IMR-90 (cell line): ENCODE measurements at regions not wholly inside any gene's neighbourhood (a gene's known extent, or its start where the extent isn't known, plus 50 kb on each side); places are given as distances from the start of the nearest gene placed in this dataset.

Source experiments
- ATAC-seq: fragments of 200-7000 bp; cut with Tn5 transposase; 2 replicates; pipeline ENCODE4 v1.9.1; 2020; ENCODE audit warnings: low read depth, mild to moderate bottlenecking, moderate library complexity
- BruUV-seq: library from RNA; stranded (reverse); fragments of 400-500 nt; replicated peaks from 2 replicates; lab custom pipeline; 2021; lab: Mats Ljungman, UMichigan
- CTCF ChIA-PET: fragments of 300-600 bp; formaldehyde crosslinking; extraction: SDS; loops from one replicate; lab custom pipeline; 2021; ENCODE audit warnings: antibody characterized with exemption; lab: Yijun Ruan, JAX
- POLR2A ChIA-PET: fragments of 300-600 bp; sonication (Branson Sonifier 250); formaldehyde crosslinking; loops from one replicate; lab custom pipeline; 2022; ENCODE audit warnings: antibody characterized with exemption; ENCODE audit not compliant: unreplicated experiment; lab: Charles Lee
- DNase-seq: peaks from one replicate; pipeline ENCODE4 v3.0.0; 2013
- H2AFZ ChIP-seq: replicated peaks from 2 replicates; pipeline ENCODE3; 2013; ENCODE audit warnings: low read length, mild to moderate bottlenecking; ENCODE audit not compliant: poor library complexity
- H2AK5ac ChIP-seq: 2 replicates; pipeline ENCODE4 v1.6.1; 2013; ENCODE audit warnings: low read depth, low read length, inconsistent platforms
- H2AK9ac ChIP-seq: replicated peaks from 2 replicates; pipeline ENCODE3; 2013; ENCODE audit warnings: mild to moderate bottlenecking, low read depth, low read length, moderate library complexity; ENCODE audit not compliant: poor library complexity
- H2BK120ac ChIP-seq: 2 replicates; pipeline ENCODE4 v1.6.1; 2013; ENCODE audit warnings: low read depth, low read length, inconsistent platforms
- H2BK15ac ChIP-seq: 3 replicates; pipeline ENCODE4 v1.6.1; 2013; ENCODE audit warnings: low read depth, low read length, inconsistent platforms
- H2BK20ac ChIP-seq: 2 replicates; pipeline ENCODE4 v1.6.1; 2013; ENCODE audit warnings: low read depth, mild to moderate bottlenecking, inconsistent platforms, low read length, moderate library complexity
- H2BK5ac ChIP-seq: 2 replicates; pipeline ENCODE4 v1.6.1; 2013; ENCODE audit warnings: mild to moderate bottlenecking, low read depth, low read length, inconsistent platforms; ENCODE audit not compliant: poor library complexity, severe bottlenecking
- H3K14ac ChIP-seq: replicated peaks from 2 replicates; pipeline ENCODE4 v1.6.1; 2013; ENCODE audit warnings: low read depth, low read length, inconsistent platforms
- H3K18ac ChIP-seq: 2 replicates; pipeline ENCODE4 v1.6.1; 2013; ENCODE audit warnings: low read depth, low read length, control low read depth
- H3K23ac ChIP-seq: 2 replicates; pipeline ENCODE4 v1.6.1; 2013; ENCODE audit warnings: low read depth, low read length, inconsistent platforms
- H3K27ac ChIP-seq: 2 replicates; pipeline ENCODE4 v1.5.1; 2013; ENCODE audit warnings: mild to moderate bottlenecking, control low read depth, low read length; ENCODE audit not compliant: insufficient read depth
- H3K27me3 ChIP-seq: 2 replicates; pipeline ENCODE4 v1.6.1; 2013; ENCODE audit warnings: low read length; ENCODE audit not compliant: control insufficient read depth, insufficient read depth
- H3K36me3 ChIP-seq: 2 replicates; pipeline ENCODE4 v1.6.1; 2013; ENCODE audit warnings: low read length, mixed read lengths; ENCODE audit not compliant: control insufficient read depth, insufficient read depth
- H3K4ac ChIP-seq: 2 replicates; pipeline ENCODE4 v1.6.1; 2013; ENCODE audit warnings: low read depth, low read length, inconsistent platforms
- H3K4me1 ChIP-seq: 2 replicates; pipeline ENCODE4 v1.6.1; 2013; ENCODE audit warnings: low read length, mixed read lengths; ENCODE audit not compliant: control insufficient read depth, insufficient read depth
- H3K4me2 ChIP-seq: 2 replicates; pipeline ENCODE4 v1.6.1; 2013; ENCODE audit warnings: low read depth, mild to moderate bottlenecking, control low read depth, low read length, moderate library complexity
- H3K4me3 ChIP-seq: 2 replicates; pipeline ENCODE4 v1.5.1; 2013; ENCODE audit warnings: low read depth, mild to moderate bottlenecking, control low read depth, low read length, moderate library complexity; ENCODE audit not compliant: insufficient read depth
- H3K56ac ChIP-seq: 2 replicates; pipeline ENCODE4 v1.6.1; 2013; ENCODE audit warnings: low read length, inconsistent platforms; ENCODE audit not compliant: insufficient read depth; ENCODE audit errors: extremely low read depth
- H3K79me1 ChIP-seq, 2 experiments: 2 replicates each; pipeline ENCODE4 v1.6.1; 2013; ENCODE audit warnings: low read length in 2 of 2, inconsistent platforms in 1 of 2, low read depth in 1 of 2
- H3K9ac ChIP-seq: 2 replicates; pipeline ENCODE4 v1.6.1; 2013; ENCODE audit warnings: low read depth, low read length, control low read depth
- H3K9me1 ChIP-seq: 2 replicates; pipeline ENCODE4 v1.6.1; 2013; ENCODE audit warnings: low read length, inconsistent platforms; ENCODE audit not compliant: insufficient read depth
- H3K9me3 ChIP-seq: 2 replicates; pipeline ENCODE4 v1.6.1; 2013; ENCODE audit warnings: low read length; ENCODE audit not compliant: control insufficient read depth, insufficient read depth
- H4K20me1 ChIP-seq: 2 replicates; pipeline ENCODE4 v1.6.1; 2013; ENCODE audit warnings: low read length, inconsistent platforms; ENCODE audit not compliant: insufficient read depth
- H4K5ac ChIP-seq: 2 replicates; pipeline ENCODE4 v1.6.1; 2013; ENCODE audit warnings: mild to moderate bottlenecking, low read depth, low read length, control low read depth
- H4K8ac ChIP-seq, 2 experiments: 2 replicates each; pipeline ENCODE4 v1.6.1; 2013; ENCODE audit warnings: low read depth in 2 of 2, low read length in 2 of 2, control low read depth in 1 of 2, inconsistent platforms in 1 of 2
- H4K91ac ChIP-seq: 2 replicates; pipeline ENCODE4 v1.6.1; 2013; ENCODE audit warnings: low read depth, low read length, inconsistent platforms; ENCODE audit not compliant: insufficient read depth
- BHLHE40 ChIP-seq: fragments of 150-350 bp; IDR thresholded peaks from 2 replicates; pipeline ENCODE4 v1.6.1; 2016; ENCODE audit warnings: mild to moderate bottlenecking, low read depth, low read length
- CEBPB ChIP-seq: IDR thresholded peaks from 2 replicates; pipeline ENCODE4 v1.6.1; 2012; ENCODE audit warnings: low read depth, low read length, improper control_type of control experiment
- CHD1 ChIP-seq: IDR thresholded peaks from 2 replicates; pipeline ENCODE4 v1.6.1; 2012; ENCODE audit warnings: low read depth, low read length, improper control_type of control experiment
- FOS ChIP-seq: fragments of 150-350 bp; IDR thresholded peaks from 2 replicates; pipeline ENCODE4 v1.6.1; 2016; ENCODE audit warnings: low read depth, low read length
- MAFK ChIP-seq: IDR thresholded peaks from 2 replicates; pipeline ENCODE4 v1.6.1; 2012; ENCODE audit warnings: low read depth, low read length, improper control_type of control experiment
- MAZ ChIP-seq: IDR thresholded peaks from 2 replicates; pipeline ENCODE4 v1.6.1; 2012; ENCODE audit warnings: low read depth, mild to moderate bottlenecking, low read length, improper control_type of control experiment, moderate library complexity, borderline replicate concordance
- MXI1 ChIP-seq: IDR thresholded peaks from 2 replicates; pipeline ENCODE4 v1.6.1; 2012; ENCODE audit warnings: low read depth, mild to moderate bottlenecking, low read length, moderate library complexity, borderline replicate concordance
- NFE2L2 ChIP-seq: fragments of 150-350 bp; IDR thresholded peaks from 2 replicates; pipeline ENCODE4 v1.6.1; 2016; ENCODE audit warnings: low read depth, mild to moderate bottlenecking, low read length
- POLR2A ChIP-seq: IDR thresholded peaks from 2 replicates; pipeline ENCODE4 v1.6.1; 2012; ENCODE audit warnings: mild to moderate bottlenecking, low read depth, low read length
- RAD21 ChIP-seq: IDR thresholded peaks from 2 replicates; pipeline ENCODE4 v1.6.1; 2012; ENCODE audit warnings: low read length, improper control_type of control experiment
- RCOR1 ChIP-seq: IDR thresholded peaks from 2 replicates; pipeline ENCODE4 v1.6.1; 2012; ENCODE audit warnings: mild to moderate bottlenecking, low read length, improper control_type of control experiment; ENCODE audit not compliant: insufficient replicate concordance
- RFX5 ChIP-seq: IDR thresholded peaks from 2 replicates; pipeline ENCODE4 v1.8.0; 2012; ENCODE audit warnings: low read depth, mild to moderate bottlenecking, low read length, moderate library complexity
- SMC3 ChIP-seq: fragments of 150-350 bp; IDR thresholded peaks from 2 replicates; pipeline ENCODE4 v1.6.1; 2016; ENCODE audit warnings: low read depth, mild to moderate bottlenecking, antibody characterized with exemption, low read length, moderate library complexity
- dilution Hi-C: fragments of 300-500 bp; cut with HindIII; formaldehyde crosslinking; loops from one replicate; pipeline ENCODE4 v1.14.3; 2018; ENCODE audit warnings: low sequenced_read_pairs; ENCODE audit not compliant: unreplicated experiment
- in situ Hi-C: fragments of 300-500 bp; cut with MboI; formaldehyde crosslinking; loops from 3 replicates; pipeline ENCODE4 v1.14.3; 2019; ENCODE audit warnings: low sequenced_read_pairs, inconsistent platforms, mixed read lengths
- intact Hi-C: fragments of 100-400 bp; cut with micrococcal nuclease; formaldehyde crosslinking; loops from 2 replicates; pipeline ENCODE4 v1.10.0; 2022
- TF ChIP-seq, protein P1 (sequence below): fragments of 150-350 bp; IDR thresholded peaks from 2 replicates; pipeline ENCODE4 v1.6.1; 2016; ENCODE audit warnings: low read depth, mild to moderate bottlenecking, low read length, moderate library complexity, borderline replicate concordance
- TF ChIP-seq, protein P2 (sequence below): conservative IDR thresholded peaks from 2 replicates; pipeline ENCODE4 v1.5.1; 2012; ENCODE audit warnings: mild to moderate bottlenecking, low read depth, low read length, improper control_type of control experiment
- TF ChIP-seq, protein P3 (sequence below): fragments of 150-350 bp; IDR thresholded peaks from 2 replicates; pipeline ENCODE4 v1.6.1; 2017; ENCODE audit warnings: mild to moderate bottlenecking, antibody characterized with exemption, low read length, low read depth

DNA sequence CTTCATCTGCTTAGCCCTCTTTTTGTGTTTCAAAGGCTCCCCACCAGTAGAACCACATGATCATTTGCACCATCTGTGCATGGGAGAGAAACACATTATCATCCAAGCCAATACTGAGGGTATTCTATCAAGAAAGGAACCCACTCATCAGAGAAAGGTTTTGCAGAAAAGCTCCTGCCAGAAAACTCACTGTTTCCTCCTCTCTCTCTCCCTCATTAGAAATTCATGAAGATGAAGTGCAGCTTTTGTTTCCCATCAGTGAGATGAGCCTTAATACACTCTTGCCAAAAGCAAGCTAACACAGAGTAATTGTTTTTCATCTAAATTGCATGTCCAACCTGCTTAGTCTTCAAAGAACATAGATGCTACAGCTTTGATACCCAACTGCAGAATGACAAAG is 142.4 kb upstream of the GRAMD2B start:
- H3K4me2 ChIP-seq = no peak overlapping the region
- no peaks in the 10 kb centered on the region for H3K9me1 ChIP-seq
- no peak overlapping the region for H2BK120ac ChIP-seq
- no peak overlapping the region for H3K14ac ChIP-seq
- ChIA-PET POLR2A (no interaction called here), CTCF (no interaction called here)
- no peak overlapping the region for H2BK15ac ChIP-seq
- TF ChIP-seq CEBPB (no peak), NFE2L2 (no peak), MXI1 (no peak), RFX5 (no peak), RAD21 (no peak), MAZ (no peak), MAFK (no peak), BHLHE40 (no peak), SMC3 (no peak), FOS (no peak), RCOR1 (no peak), CHD1 (no peak), POLR2A (no peak)
- TF ChIP-seq, protein P1, sequence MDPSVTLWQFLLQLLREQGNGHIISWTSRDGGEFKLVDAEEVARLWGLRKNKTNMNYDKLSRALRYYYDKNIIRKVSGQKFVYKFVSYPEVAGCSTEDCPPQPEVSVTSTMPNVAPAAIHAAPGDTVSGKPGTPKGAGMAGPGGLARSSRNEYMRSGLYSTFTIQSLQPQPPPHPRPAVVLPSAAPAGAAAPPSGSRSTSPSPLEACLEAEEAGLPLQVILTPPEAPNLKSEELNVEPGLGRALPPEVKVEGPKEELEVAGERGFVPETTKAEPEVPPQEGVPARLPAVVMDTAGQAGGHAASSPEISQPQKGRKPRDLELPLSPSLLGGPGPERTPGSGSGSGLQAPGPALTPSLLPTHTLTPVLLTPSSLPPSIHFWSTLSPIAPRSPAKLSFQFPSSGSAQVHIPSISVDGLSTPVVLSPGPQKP = no peak
- TF ChIP-seq, protein P2, sequence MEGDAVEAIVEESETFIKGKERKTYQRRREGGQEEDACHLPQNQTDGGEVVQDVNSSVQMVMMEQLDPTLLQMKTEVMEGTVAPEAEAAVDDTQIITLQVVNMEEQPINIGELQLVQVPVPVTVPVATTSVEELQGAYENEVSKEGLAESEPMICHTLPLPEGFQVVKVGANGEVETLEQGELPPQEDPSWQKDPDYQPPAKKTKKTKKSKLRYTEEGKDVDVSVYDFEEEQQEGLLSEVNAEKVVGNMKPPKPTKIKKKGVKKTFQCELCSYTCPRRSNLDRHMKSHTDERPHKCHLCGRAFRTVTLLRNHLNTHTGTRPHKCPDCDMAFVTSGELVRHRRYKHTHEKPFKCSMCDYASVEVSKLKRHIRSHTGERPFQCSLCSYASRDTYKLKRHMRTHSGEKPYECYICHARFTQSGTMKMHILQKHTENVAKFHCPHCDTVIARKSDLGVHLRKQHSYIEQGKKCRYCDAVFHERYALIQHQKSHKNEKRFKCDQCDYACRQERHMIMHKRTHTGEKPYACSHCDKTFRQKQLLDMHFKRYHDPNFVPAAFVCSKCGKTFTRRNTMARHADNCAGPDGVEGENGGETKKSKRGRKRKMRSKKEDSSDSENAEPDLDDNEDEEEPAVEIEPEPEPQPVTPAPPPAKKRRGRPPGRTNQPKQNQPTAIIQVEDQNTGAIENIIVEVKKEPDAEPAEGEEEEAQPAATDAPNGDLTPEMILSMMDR = no peak
- TF ChIP-seq, protein P3, sequence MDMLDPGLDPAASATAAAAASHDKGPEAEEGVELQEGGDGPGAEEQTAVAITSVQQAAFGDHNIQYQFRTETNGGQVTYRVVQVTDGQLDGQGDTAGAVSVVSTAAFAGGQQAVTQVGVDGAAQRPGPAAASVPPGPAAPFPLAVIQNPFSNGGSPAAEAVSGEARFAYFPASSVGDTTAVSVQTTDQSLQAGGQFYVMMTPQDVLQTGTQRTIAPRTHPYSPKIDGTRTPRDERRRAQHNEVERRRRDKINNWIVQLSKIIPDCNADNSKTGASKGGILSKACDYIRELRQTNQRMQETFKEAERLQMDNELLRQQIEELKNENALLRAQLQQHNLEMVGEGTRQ = no peak
- no TSS peak for BruUV-seq
- H3K18ac ChIP-seq = no peak overlapping the region
- no peak overlapping the region for H4K5ac ChIP-seq
- H3K9me3 ChIP-seq = no peaks in the 10 kb centered on the region
- no peaks in the 10 kb centered on the region for H3K36me3 ChIP-seq
- no peaks in the 10 kb centered on the region for H4K20me1 ChIP-seq
- intact Hi-C loops = no loop called here
- no peaks in the 10 kb centered on the region for H3K4me1 ChIP-seq
- no peak overlapping the region for H3K27ac ChIP-seq
- no peak for DNase-seq
- ATAC-seq = no peak
- no peak overlapping the region for H2AK9ac ChIP-seq
- H3K9ac ChIP-seq = no peak overlapping the region
- dilution Hi-C loops = no loop called here
- no peak overlapping the region for H2BK20ac ChIP-seq
- no peak overlapping the region for H4K91ac ChIP-seq
- no peaks in the 10 kb centered on the region for H3K79me1 ChIP-seq
- in situ Hi-C loops = no loop called here
- H3K4ac ChIP-seq = no peak overlapping the region
- H3K4me3 ChIP-seq = no peak overlapping the region
- H3K23ac ChIP-seq = no peak overlapping the region
- H2AK5ac ChIP-seq = no peak overlapping the region
- H3K27me3 ChIP-seq = no peaks in the 10 kb centered on the region
- no peak overlapping the region for H2AFZ ChIP-seq
- no peak overlapping the region for H4K8ac ChIP-seq
- no peak overlapping the region for H3K56ac ChIP-seq
- no peak overlapping the region for H2BK5ac ChIP-seq
